Heart left ventricle (tissue), 13 donors: ENCODE measurements at regions not wholly inside any gene's neighbourhood (a gene's known extent, or its start where the extent isn't known, plus 50 kb on each side); places are given as distances from the start of the nearest gene placed in this dataset.

Experiments used
- POLR2A ChIP-seq, 2 donors: fragments of 450-650 bp; IDR thresholded peaks; one replicate each; pipeline ENCODE4 v1.6.1; 2017; ENCODE audit warnings: antibody characterized with exemption in 2 of 2, mild to moderate bottlenecking in 2 of 2, moderate library complexity in 2 of 2
- TF ChIP-seq, protein P1 (sequence below), 12 donors: fragments of 200-600 bp; sonication (generic) in 4 of 12; IDR thresholded peaks; one replicate each; pipeline versions ENCODE4 v1.5.0 to v1.8.0; 2018 to 2022; ENCODE audit warnings: antibody characterized with exemption in 12 of 12, mild to moderate bottlenecking in 5 of 12
- donor health status: ischemic (EF 13 %, LVEDD 7.1; RV severe dilation, severe dysfunction).
- donor health status: DM: no; HTN: yes; CAD: no.
- donor health status: DM: no; HTN: no; CAD: no.
- donor health status: ischemic (EF 25% LVEDD 6.9; RV normal size, moderate dysfunction).
- donor health status: ischemic (EF 25% LVEDD 5.7; RV mildly dilated, moderate dysfunction).
- donor health status: ischemic (EF 35%, LVEDD 5.7; RV mildly dilated, moderate dysfunction).
- donor health status: nonischemic (EF 11% LVEDD 7.7; RV severe dilation, severe dysfunction).
- donor health status: DM: yes; HTN: yes; CAD: no.
- donor health status: PGD.
- donor health status: ischemic (EF 29% LVEDD 5.4; RV normal size, mild dysfunction).
- donor health status: nonischemic (EF 23%, LVEDD 6.1; RV moderate dilation, normal function).

DNA sequence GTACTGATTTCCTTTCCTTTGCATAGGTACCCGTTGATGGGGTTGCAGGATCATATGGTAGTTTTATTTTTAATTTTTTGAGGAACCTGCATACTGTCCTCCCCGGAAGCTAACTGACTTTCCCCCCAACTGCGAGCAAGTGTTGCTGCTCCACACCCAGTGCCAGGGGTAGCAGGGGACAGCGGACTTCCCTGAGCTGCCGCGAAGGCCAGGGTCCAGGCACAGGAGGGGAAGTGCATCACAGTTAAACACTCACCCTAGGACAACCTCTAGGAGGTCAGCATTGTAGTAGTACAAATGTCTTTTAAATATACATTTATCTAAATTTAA is 201.7 kb downstream of the NPIPB11 start:
- TF ChIP-seq, protein P1, sequence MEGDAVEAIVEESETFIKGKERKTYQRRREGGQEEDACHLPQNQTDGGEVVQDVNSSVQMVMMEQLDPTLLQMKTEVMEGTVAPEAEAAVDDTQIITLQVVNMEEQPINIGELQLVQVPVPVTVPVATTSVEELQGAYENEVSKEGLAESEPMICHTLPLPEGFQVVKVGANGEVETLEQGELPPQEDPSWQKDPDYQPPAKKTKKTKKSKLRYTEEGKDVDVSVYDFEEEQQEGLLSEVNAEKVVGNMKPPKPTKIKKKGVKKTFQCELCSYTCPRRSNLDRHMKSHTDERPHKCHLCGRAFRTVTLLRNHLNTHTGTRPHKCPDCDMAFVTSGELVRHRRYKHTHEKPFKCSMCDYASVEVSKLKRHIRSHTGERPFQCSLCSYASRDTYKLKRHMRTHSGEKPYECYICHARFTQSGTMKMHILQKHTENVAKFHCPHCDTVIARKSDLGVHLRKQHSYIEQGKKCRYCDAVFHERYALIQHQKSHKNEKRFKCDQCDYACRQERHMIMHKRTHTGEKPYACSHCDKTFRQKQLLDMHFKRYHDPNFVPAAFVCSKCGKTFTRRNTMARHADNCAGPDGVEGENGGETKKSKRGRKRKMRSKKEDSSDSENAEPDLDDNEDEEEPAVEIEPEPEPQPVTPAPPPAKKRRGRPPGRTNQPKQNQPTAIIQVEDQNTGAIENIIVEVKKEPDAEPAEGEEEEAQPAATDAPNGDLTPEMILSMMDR (IDR thresholded peaks at IDR 0.05): no peak
- no peak for TF ChIP-seq POLR2A (IDR thresholded peaks at IDR 0.05)
